Sigmoid colon (tissue), 6 donors: ENCODE measurements at regions not wholly inside any gene's neighbourhood (a gene's known extent, or its start where the extent isn't known, plus 50 kb on each side); places are given as distances from the start of the nearest gene placed in this dataset.

ENCODE experiments used
- DNase-seq: peaks from one replicate; pipeline ENCODE4 v3.0.0-alpha.2; 2019
- H3K27ac ChIP-seq, 4 donors: fragments of 200-600 bp; sonication (generic); one replicate each; pipeline ENCODE4 v1.5.1; 2016 to 2019; ENCODE audit warnings: mild to moderate bottlenecking in 1 of 4
- H3K27me3 ChIP-seq, 3 donors: fragments of 200-600 bp; sonication (generic); one replicate each; pipeline ENCODE4 v1.5.1; 2019; ENCODE audit warnings: mild to moderate bottlenecking in 1 of 3
- H3K36me3 ChIP-seq, 4 donors: fragments of 200-600 bp; sonication (generic); one replicate each; pipeline ENCODE4 v1.5.1; 2016 to 2019
- H3K4me1 ChIP-seq, 4 donors: fragments of 200-600 bp; sonication (generic); one replicate each; pipeline ENCODE4 v1.5.1; 2017 to 2019
- H3K4me3 ChIP-seq, 4 donors: fragments of 200-600 bp; sonication (generic); one replicate each; pipeline ENCODE4 v1.5.1; 2017 to 2019; ENCODE audit warnings: mild to moderate bottlenecking in 2 of 4, moderate library complexity in 1 of 4
- H3K9me3 ChIP-seq, 4 donors: fragments of 200-600 bp in 3 of 4; sonication (generic) in 3 of 4; one replicate each; pipeline versions ENCODE4 v1.5.1 to v1.6.1; 2013 to 2019
- EP300 ChIP-seq, 4 donors: sonication (generic); formaldehyde crosslinking; IDR thresholded peaks; one replicate each; pipeline ENCODE4 v1.6.1; 2017; ENCODE audit warnings: antibody characterized with exemption in 4 of 4
- POLR2A ChIP-seq, 2 donors: fragments of 450-650 bp; IDR thresholded peaks; one replicate each; pipeline ENCODE4 v1.6.1; 2016; ENCODE audit warnings: antibody characterized with exemption in 2 of 2, mild to moderate bottlenecking in 2 of 2, moderate library complexity in 2 of 2
- POLR2AphosphoS5 ChIP-seq, 4 donors: sonication (generic); formaldehyde crosslinking; IDR thresholded peaks; one replicate each; pipeline ENCODE4 v1.6.1; 2017; ENCODE audit warnings: antibody characterized with exemption in 4 of 4
- WGBS, 2 donors: extraction: QIAGEN DNeasy Blood & Tissue Kit; methylation state at CpG; one replicate each; pipeline ENCODE4 v1.1.7; 2013; 5-methylcytosine and 5-hydroxymethylcytosine counted together
- intact Hi-C: fragments of 100-400 bp; cut with DNase I; formaldehyde crosslinking; loops from one replicate; pipeline ENCODE4 v1.15.1; 2023
- TF ChIP-seq, protein P1 (sequence below), 4 experiments: fragments of 450-650 bp in 3 of 4; fragments of 200-600 bp in 1 of 4; IDR thresholded peaks; one replicate each; pipeline ENCODE4 v1.5.1; 2016 to 2019; ENCODE audit warnings: antibody characterized with exemption in 4 of 4, mild to moderate bottlenecking in 3 of 4, moderate library complexity in 2 of 4
- donor health status: healthy with polysubstance abuse.
- donor health status: healthy.

DNA sequence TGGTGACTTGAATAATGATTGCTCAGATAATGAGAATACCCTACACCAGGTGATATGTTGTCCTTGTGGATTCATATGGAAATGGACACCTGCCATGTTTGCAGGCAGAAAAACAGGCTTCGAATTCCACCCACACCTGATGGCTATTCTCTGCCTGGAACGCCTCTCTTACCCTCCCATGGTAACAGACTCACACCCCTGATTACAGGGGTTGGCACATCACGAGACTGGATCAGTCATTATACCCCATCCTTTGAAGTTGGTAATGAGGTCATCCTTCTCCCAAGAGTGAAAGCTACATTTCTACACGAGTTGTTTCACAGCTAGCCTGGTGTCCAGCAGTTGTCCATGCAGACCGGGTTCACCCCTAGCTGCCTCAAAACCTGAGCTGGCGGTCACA lies 71.4 kb upstream of the MBOAT2 start:
- no peak overlapping the region for H3K4me3 ChIP-seq
- H3K36me3 ChIP-seq: no peaks in the 10 kb centered on the region
- intact Hi-C loops: no loop called here
- WGBS, 2 donors: 84 to 85% methylated on average over 6 of the region's 6 CpGs
- no peaks in the 10 kb centered on the region for H3K4me1 ChIP-seq
- H3K27me3 ChIP-seq: no peaks in the 10 kb centered on the region
- TF ChIP-seq POLR2AphosphoS5 (IDR thresholded peaks at IDR 0.05) (no peak), POLR2A (IDR thresholded peaks at IDR 0.05) (no peak), EP300 (IDR thresholded peaks at IDR 0.05) (no peak)
- TF ChIP-seq, protein P1, sequence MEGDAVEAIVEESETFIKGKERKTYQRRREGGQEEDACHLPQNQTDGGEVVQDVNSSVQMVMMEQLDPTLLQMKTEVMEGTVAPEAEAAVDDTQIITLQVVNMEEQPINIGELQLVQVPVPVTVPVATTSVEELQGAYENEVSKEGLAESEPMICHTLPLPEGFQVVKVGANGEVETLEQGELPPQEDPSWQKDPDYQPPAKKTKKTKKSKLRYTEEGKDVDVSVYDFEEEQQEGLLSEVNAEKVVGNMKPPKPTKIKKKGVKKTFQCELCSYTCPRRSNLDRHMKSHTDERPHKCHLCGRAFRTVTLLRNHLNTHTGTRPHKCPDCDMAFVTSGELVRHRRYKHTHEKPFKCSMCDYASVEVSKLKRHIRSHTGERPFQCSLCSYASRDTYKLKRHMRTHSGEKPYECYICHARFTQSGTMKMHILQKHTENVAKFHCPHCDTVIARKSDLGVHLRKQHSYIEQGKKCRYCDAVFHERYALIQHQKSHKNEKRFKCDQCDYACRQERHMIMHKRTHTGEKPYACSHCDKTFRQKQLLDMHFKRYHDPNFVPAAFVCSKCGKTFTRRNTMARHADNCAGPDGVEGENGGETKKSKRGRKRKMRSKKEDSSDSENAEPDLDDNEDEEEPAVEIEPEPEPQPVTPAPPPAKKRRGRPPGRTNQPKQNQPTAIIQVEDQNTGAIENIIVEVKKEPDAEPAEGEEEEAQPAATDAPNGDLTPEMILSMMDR (IDR thresholded peaks at IDR 0.05): no peak
- DNase-seq: no peak
- H3K9me3 ChIP-seq: no peaks in the 10 kb centered on the region
- no peak overlapping the region for H3K27ac ChIP-seq

GRCh38 chr2:9071584-9072124 lies 68.2 kb upstream of the MBOAT2 start:
- TF ChIP-seq POLR2AphosphoS5 (IDR thresholded peaks at IDR 0.05) (no peak), EP300 (IDR thresholded peaks at IDR 0.05) (no peak), POLR2A (IDR thresholded peaks at IDR 0.05) (no peak)
- TF ChIP-seq, protein P1 (IDR thresholded peaks at IDR 0.05): no peak
- Histone ChIP-seq H3K4me3 (no peak overlapping the region), H3K27me3 (no peaks in the 10 kb centered on the region), H3K4me1 (no peaks in the 10 kb centered on the region), H3K9me3 (peaks cover 0 to 2% (median 1%) of the 10 kb centered on the region in 4 donors), H3K27ac (no peak overlapping the region), H3K36me3 (no peaks in the 10 kb centered on the region)
- WGBS, 2 donors: 81 to 87% methylated on average over 6 of the region's 6 CpGs
- intact Hi-C loops: no loop called here
- no peak for DNase-seq

- intact Hi-C loops: no loop called here
- H3K36me3 ChIP-seq: no peaks in the 10 kb centered on the region
- no peak overlapping the region for H3K4me3 ChIP-seq
- 33 to 74% methylated on average over 5 of the region's 5 CpGs for WGBS, 2 donors
- no peak for DNase-seq
- no peaks in the 10 kb centered on the region for H3K4me1 ChIP-seq
- peaks cover 0 to 8% (median 5%) of the 10 kb centered on the region in 4 donors for H3K9me3 ChIP-seq
- no peak overlapping the region for H3K27ac ChIP-seq
- no peak for TF ChIP-seq EP300 (IDR thresholded peaks at IDR 0.05)
- no peak for TF ChIP-seq POLR2A (IDR thresholded peaks at IDR 0.05)
- TF ChIP-seq, protein P1 (IDR thresholded peaks at IDR 0.05): no peak
- no peak for TF ChIP-seq POLR2AphosphoS5 (IDR thresholded peaks at IDR 0.05)
- H3K27me3 ChIP-seq: no peaks in the 10 kb centered on the region
Measured at GRCh38 chr2:9071032-9071431, 67.5 kb upstream of the MBOAT2 start.

- Histone ChIP-seq H3K36me3 (no peaks in the 10 kb centered on the region), H3K9me3 (peaks cover 4 to 8% (median 5%) of the 10 kb centered on the region in 4 donors), H3K27me3 (no peaks in the 10 kb centered on the region), H3K4me3 (no peak overlapping the region), H3K4me1 (no peaks in the 10 kb centered on the region), H3K27ac (no peak overlapping the region)
- WGBS, 2 donors: 78 to 90% methylated on average over 2 of the region's 2 CpGs
- TF ChIP-seq EP300 (IDR thresholded peaks at IDR 0.05) (no peak), POLR2A (IDR thresholded peaks at IDR 0.05) (no peak), POLR2AphosphoS5 (IDR thresholded peaks at IDR 0.05) (no peak)
- TF ChIP-seq, protein P1 (IDR thresholded peaks at IDR 0.05): no peak
- no peak for DNase-seq
- intact Hi-C loops: no loop called here
Measured at GRCh38 chr2:9069543-9069942, 66.1 kb upstream of the MBOAT2 start.

DNA sequence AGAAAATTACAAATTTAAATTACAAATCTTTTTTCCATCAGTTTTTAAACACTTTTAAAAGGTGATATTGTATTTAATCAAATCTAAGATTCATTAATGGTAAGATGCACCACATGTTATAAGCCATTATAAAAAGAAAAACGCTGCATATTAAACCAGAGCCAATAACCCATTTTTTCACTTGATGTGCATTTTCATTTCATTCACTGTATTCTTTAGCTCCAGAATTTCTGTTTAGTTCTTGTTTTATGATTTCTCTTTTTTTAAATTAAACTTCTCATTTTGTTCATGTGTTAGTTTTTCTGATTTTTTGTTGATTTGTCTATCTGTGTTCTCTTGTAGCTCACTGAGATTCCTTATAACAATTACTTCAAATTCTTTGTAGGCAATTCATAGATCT lies 62.4 kb upstream of the MBOAT2 start:
- H3K4me3 ChIP-seq: no peak overlapping the region
- intact Hi-C loops: no loop called here
- no peak overlapping the region for H3K27ac ChIP-seq
- no peaks in the 10 kb centered on the region for H3K27me3 ChIP-seq
- DNase-seq: no peak
- no peaks in the 10 kb centered on the region for H3K4me1 ChIP-seq
- WGBS, 2 donors: 92 to 94% methylated on average over 1 of the region's 1 CpG
- no peak for TF ChIP-seq POLR2AphosphoS5 (IDR thresholded peaks at IDR 0.05)
- H3K36me3 ChIP-seq: no peaks in the 10 kb centered on the region
- peaks cover 4 to 8% (median 5%) of the 10 kb centered on the region in 4 donors for H3K9me3 ChIP-seq
